PC-3 (cell line): ENCODE measurements at regions not wholly inside any gene's neighbourhood (a gene's known extent, or its start where the extent isn't known, plus 50 kb on each side); places are given as distances from the start of the nearest gene placed in this dataset.
A peak's percentile ranks its signal among the peaks of the same experiment; 100 is the strongest.

Source experiments
- ATAC-seq: fragments of 200-7000 bp; cut with Tn5 transposase; 2 replicates; pipeline ENCODE4 v1.9.1; 2020; ENCODE audit warnings: mild to moderate bottlenecking, moderate library complexity
- BruUV-seq: library from RNA; stranded (reverse); fragments of 400-500 nt; replicated peaks from 2 replicates; lab custom pipeline; 2021; lab: Mats Ljungman, UMichigan
- CTCF ChIA-PET: fragments of 300-600 bp; sonication (Branson Sonifier 250); formaldehyde crosslinking; loops from one replicate; lab custom pipeline; 2022; ENCODE audit warnings: antibody characterized with exemption; lab: Charles Lee
- POLR2A ChIA-PET: fragments of 300-600 bp; sonication (Branson Sonifier 250); formaldehyde crosslinking; loops from one replicate; lab custom pipeline; 2022; ENCODE audit warnings: antibody characterized with exemption; ENCODE audit not compliant: unreplicated experiment; lab: Charles Lee
- DNase-seq: peaks from one replicate; pipeline ENCODE4 v3.0.0-alpha.2; 2015
- H2AFZ ChIP-seq: fragments of 300-600 bp; sonication (generic); 2 replicates; pipeline ENCODE4 v1.6.0; 2016; ENCODE audit warnings: antibody characterized with exemption, low read length
- H3F3A ChIP-seq: fragments of 300-600 bp; sonication (generic); one replicate; pipeline ENCODE4 v1.6.0; 2017; ENCODE audit warnings: antibody characterized with exemption, low read length, control low read depth, mild to moderate bottlenecking; ENCODE audit not compliant: unreplicated experiment
- H3K27ac ChIP-seq: fragments of 300-600 bp; sonication (generic); 2 replicates; pipeline ENCODE4 v1.5.1; 2016; ENCODE audit warnings: mild to moderate bottlenecking, low read length
- H3K27me3 ChIP-seq: fragments of 300-600 bp; sonication (generic); 2 replicates; pipeline ENCODE4 v1.6.1; 2016; ENCODE audit warnings: low read length, mixed read lengths
- H3K36me3 ChIP-seq: fragments of 300-600 bp; sonication (generic); 2 replicates; pipeline ENCODE4 v1.6.1; 2016; ENCODE audit warnings: low read depth, mixed run types, low read length, mixed read lengths
- H3K4me1 ChIP-seq: fragments of 300-600 bp; sonication (generic); 2 replicates; pipeline ENCODE4 v1.5.1; 2016; ENCODE audit warnings: low read length; ENCODE audit not compliant: insufficient read depth
- H3K4me2 ChIP-seq: fragments of 300-600 bp; sonication (generic); 2 replicates; pipeline ENCODE4 v1.6.0; 2016; ENCODE audit warnings: low read length
- H3K4me3 ChIP-seq: fragments of 300-600 bp; sonication (generic); 2 replicates; pipeline ENCODE4 v1.5.1; 2016; ENCODE audit warnings: mild to moderate bottlenecking, low read length, mixed read lengths
- H3K79me2 ChIP-seq: fragments of 300-600 bp; sonication (generic); 2 replicates; pipeline ENCODE4 v1.6.1; 2017; ENCODE audit warnings: low read length, mixed read lengths
- H3K9ac ChIP-seq: fragments of 300-600 bp; sonication (generic); 2 replicates; pipeline ENCODE4 v1.6.0; 2016; ENCODE audit warnings: mild to moderate bottlenecking, low read length
- H3K9me2 ChIP-seq: fragments of 300-600 bp; sonication (generic); replicated peaks from 2 replicates; pipeline ENCODE4 v1.6.1; 2016; ENCODE audit warnings: mixed run types, low read length, mixed read lengths
- H3K9me3 ChIP-seq: fragments of 300-600 bp; sonication (generic); 2 replicates; pipeline ENCODE4 v1.6.1; 2016; ENCODE audit warnings: low read length, mixed read lengths
- H4K20me1 ChIP-seq: fragments of 300-600 bp; sonication (generic); 2 replicates; pipeline ENCODE4 v1.6.1; 2016; ENCODE audit warnings: low read length, mixed read lengths
- CTCF ChIP-seq: fragments of 300-600 bp; sonication (generic); conservative IDR thresholded peaks from 2 replicates; pipeline ENCODE4 v1.5.1; 2017; ENCODE audit warnings: antibody characterized with exemption, low read depth, mild to moderate bottlenecking, low read length
- EZH2 ChIP-seq: fragments of 300-600 bp; sonication (generic); IDR thresholded peaks from one replicate; pipeline ENCODE4 v1.6.1; 2017; ENCODE audit warnings: antibody characterized with exemption, mild to moderate bottlenecking, low read length; ENCODE audit not compliant: unreplicated experiment
- EZH2phosphoT487 ChIP-seq: fragments of 300-600 bp; sonication (generic); IDR thresholded peaks from 2 replicates; pipeline ENCODE4 v1.6.1; 2018; ENCODE audit warnings: mild to moderate bottlenecking, antibody characterized with exemption, low read length, borderline replicate concordance
- intact Hi-C: fragments of 100-400 bp; cut with micrococcal nuclease; formaldehyde crosslinking; loops from 2 replicates; pipeline ENCODE4 v1.9.0; 2023

DNA sequence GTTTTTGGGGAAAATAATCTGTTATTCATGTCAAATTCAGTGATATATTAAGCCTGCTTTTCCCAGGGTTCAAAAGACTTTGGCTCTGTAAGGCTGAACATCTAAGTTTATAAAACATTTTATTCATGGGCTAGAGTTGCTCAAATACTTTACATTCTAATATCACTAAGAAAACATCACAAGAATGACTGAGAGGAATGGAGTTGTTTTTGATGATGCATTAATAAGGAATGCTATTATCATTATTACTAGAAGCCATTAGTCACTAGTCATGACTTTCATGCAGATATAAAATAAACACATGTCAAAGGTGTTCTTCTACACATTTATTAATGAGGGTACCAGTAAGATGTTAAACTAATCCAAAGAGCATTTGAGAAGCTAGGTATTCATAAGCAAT lies 185.5 kb upstream of the KCNN2 start:
- no peaks in the 10 kb centered on the region for H4K20me1 ChIP-seq
- peaks cover 5% of the 10 kb centered on the region; the same call in 1 of the 2 replicates for H3K9me3 ChIP-seq
- ATAC-seq: peak; percentile 15; the same call in 1 of the 2 replicates
- no peak overlapping the region for H3K9ac ChIP-seq
- DNase-seq: peak; percentile 34
- H3K4me1 ChIP-seq: no peaks in the 10 kb centered on the region
- no peak overlapping the region for H2AFZ ChIP-seq
- no peak overlapping the region for H3K4me2 ChIP-seq
- H3K27me3 ChIP-seq: no peaks in the 10 kb centered on the region
- no peaks in the 10 kb centered on the region for H3K9me2 ChIP-seq
- BruUV-seq: no TSS peak
- no peak for TF ChIP-seq CTCF
- no peak for TF ChIP-seq EZH2phosphoT487
- no peak for TF ChIP-seq EZH2
- H3K27ac ChIP-seq: no peak overlapping the region
- ChIA-PET CTCF (no interaction called here), POLR2A (no interaction called here)
- no peaks in the 10 kb centered on the region for H3K36me3 ChIP-seq
- intact Hi-C loops: no loop called here
- no peaks in the 10 kb centered on the region for H3F3A ChIP-seq
- H3K79me2 ChIP-seq: no peaks in the 10 kb centered on the region
- no peak overlapping the region for H3K4me3 ChIP-seq

DNA sequence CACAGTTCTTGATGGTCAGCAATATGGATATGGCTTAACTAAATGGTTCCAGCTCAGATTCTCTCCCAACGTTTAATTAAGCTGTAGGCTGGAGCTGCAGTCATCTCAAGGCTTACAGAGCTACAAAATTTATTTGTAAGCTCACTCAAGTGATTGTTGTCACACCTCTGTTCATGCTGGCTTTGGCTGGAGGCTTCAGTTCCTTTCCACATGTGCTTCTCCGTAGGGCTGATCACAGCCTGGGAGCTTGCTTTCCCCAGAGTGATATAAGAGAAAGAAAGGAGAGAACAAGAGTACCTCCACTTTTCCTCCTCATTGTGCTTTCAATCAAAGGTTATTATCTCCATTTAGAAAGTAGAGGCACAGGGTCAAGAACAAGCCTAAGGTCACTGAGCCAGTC lies 182.7 kb upstream of the KCNN2 start:
- Histone ChIP-seq H3K4me2 (no peak overlapping the region), H3K9me2 (no peaks in the 10 kb centered on the region), H3F3A (no peaks in the 10 kb centered on the region), H2AFZ (no peak overlapping the region), H4K20me1 (no peaks in the 10 kb centered on the region), H3K4me1 (no peaks in the 10 kb centered on the region), H3K9me3 (no peaks in the 10 kb centered on the region), H3K9ac (no peak overlapping the region), H3K4me3 (no peak overlapping the region), H3K36me3 (no peaks in the 10 kb centered on the region), H3K27ac (no peak overlapping the region), H3K27me3 (no peaks in the 10 kb centered on the region), H3K79me2 (no peaks in the 10 kb centered on the region)
- no peak for ATAC-seq
- BruUV-seq: no TSS peak
- CTCF ChIA-PET: no interaction called here
- POLR2A ChIA-PET: no interaction called here
- intact Hi-C loops: no loop called here
- no peak for TF ChIP-seq EZH2phosphoT487
- no peak for DNase-seq

- Histone ChIP-seq H3K79me2 (no peaks in the 10 kb centered on the region), H3K9ac (no peak overlapping the region), H3K4me3 (no peak overlapping the region), H3K9me2 (no peaks in the 10 kb centered on the region), H3K27ac (no peak overlapping the region), H3K27me3 (no peaks in the 10 kb centered on the region), H3F3A (no peaks in the 10 kb centered on the region), H3K36me3 (no peaks in the 10 kb centered on the region), H4K20me1 (no peaks in the 10 kb centered on the region), H3K9me3 (no peaks in the 10 kb centered on the region), H3K4me1 (peaks cover 4% of the 10 kb centered on the region; the same call in 1 of the 2 replicates), H3K4me2 (no peak overlapping the region), H2AFZ (no peak overlapping the region)
- ATAC-seq (no peak), DNase-seq (no peak)
- ChIA-PET CTCF (no interaction called here), POLR2A (no interaction called here)
- TF ChIP-seq EZH2phosphoT487 (no peak), EZH2 (no peak), CTCF (no peak)
- intact Hi-C loops: no loop called here
- no TSS peak for BruUV-seq
These were observed 177.9 kb upstream of the KCNN2 start for GRCh38 chr5:114184006-114184405.
